GM20000 (cell line): ENCODE measurements at regions not wholly inside any gene's neighbourhood (a gene's known extent, or its start where the extent isn't known, plus 50 kb on each side); places are given as distances from the start of the nearest gene placed in this dataset.

Experiments
- DNase-seq: peaks from one replicate; pipeline ENCODE4 v3.0.0; 2012; ENCODE audit warnings: low spot score
- CTCF ChIP-seq: IDR thresholded peaks from 2 replicates; pipeline ENCODE4 v1.5.1; 2012; ENCODE audit warnings: mild to moderate bottlenecking, control low read depth; ENCODE audit errors: extremely low read depth, missing control alignments

DNA sequence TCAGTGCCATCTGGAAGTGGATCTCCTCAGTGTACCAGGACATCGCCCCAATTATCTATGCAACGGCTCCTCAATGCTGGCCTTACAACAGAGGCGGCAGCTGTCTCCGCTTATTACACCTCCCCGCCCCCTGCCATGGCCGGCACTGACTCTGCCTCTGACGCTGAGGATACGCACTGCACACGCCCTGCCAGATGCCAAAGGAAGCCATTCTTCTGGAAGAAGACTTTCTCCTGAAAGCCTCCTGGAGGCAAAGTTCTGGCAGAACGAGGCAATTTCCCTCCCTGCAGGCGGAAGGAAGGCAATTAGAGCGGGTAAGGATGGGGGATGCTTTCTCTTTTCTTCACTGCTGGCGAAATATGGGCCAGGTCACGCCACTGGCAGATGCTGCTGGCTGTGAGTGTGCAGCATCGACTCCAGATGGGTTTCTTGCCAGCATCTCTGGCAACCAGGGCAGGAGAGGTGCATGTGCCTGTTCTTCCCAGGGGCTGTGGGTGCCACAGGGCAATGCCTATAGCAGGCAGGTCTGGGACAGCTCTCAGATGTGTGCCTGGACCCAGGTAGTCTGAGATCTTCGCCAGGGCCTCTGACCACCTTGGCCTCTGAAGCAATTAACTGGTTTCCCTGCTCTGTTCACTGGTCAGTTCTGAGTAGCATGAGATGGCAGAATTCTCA is 62.2 kb upstream of the MRPS22 start:
- no peak for TF ChIP-seq CTCF
- DNase-seq: no peak

- no peak for DNase-seq
- TF ChIP-seq CTCF: no peak
These were observed 60.5 kb upstream of the MRPS22 start for GRCh38 chr3:139283301-139283700.

- TF ChIP-seq CTCF: no peak
These were observed 59.6 kb upstream of the MRPS22 start for GRCh38 chr3:139284221-139284620.

DNA sequence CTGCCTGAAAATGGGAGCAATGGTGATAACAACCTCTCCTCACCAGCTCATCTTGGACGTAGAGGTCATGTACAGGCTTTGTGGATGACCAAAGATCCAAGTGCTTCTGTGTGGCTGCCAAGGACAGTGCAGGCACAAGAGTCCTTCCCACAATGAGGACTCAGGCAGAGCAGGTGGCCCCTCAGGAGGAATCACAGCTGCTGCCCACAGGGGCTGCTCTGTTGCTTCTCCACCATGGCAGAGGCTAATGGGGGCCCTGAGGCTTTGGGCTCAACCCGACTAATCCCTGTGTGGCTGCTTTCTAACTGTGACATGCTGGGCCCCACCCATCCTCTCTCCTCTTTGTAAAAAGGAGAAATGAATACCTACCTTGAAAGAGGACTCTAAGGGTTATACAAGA is 58.1 kb upstream of the MRPS22 start:
- DNase-seq: no peak
- TF ChIP-seq CTCF: no peak

More at GRCh38 chr3:139284221-139284620, 59.6 kb upstream of the MRPS22 start:
- DNase-seq: no peak

- no peak for TF ChIP-seq CTCF
- no peak for DNase-seq
These were observed 57.6 kb upstream of the MRPS22 start for GRCh38 chr3:139286241-139286640.

GRCh38 chr3:139286825-139287224 is 57.0 kb upstream of the MRPS22 start:
- DNase-seq: no peak

DNA sequence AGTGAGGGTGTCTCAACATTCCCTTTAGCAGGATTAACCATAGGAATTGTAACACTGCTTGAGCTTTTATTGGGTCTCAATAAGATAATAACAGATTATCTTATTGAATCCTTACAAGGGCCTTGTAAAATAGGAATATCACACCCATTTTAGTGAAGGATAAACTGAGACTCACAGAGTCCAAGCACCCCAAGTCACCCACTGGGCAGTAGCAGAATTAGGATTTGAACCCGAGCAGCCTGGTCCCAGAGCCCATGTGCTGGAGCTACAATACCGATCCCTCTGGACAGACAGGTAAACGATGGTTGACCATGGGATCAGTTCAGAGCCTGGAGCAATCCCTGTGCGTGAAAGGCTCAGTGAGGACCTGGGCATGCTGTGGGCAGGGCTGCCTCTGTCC is 56.3 kb upstream of the MRPS22 start:
- TF ChIP-seq CTCF: no peak
- no peak for DNase-seq

More at GRCh38 chr3:139286825-139287224, 57.0 kb upstream of the MRPS22 start:
- no peak for TF ChIP-seq CTCF
